NCI-H2171 treated with DMSO at 0.1 percent for 48 hours (cell line): ENCODE measurements at regions not wholly inside any gene's neighbourhood (a gene's known extent, or its start where the extent isn't known, plus 50 kb on each side); places are given as distances from the start of the nearest gene placed in this dataset.
"Not testable (repeated sequence)": the region's sequence is repeated elsewhere in the genome, so short reads cannot be mapped to it uniquely, and the experiment has no call there.

ENCODE experiments used
- DNase-seq: peaks from one replicate; lab custom pipeline; 2025; lab: John Stamatoyannopoulos, UW

DNA sequence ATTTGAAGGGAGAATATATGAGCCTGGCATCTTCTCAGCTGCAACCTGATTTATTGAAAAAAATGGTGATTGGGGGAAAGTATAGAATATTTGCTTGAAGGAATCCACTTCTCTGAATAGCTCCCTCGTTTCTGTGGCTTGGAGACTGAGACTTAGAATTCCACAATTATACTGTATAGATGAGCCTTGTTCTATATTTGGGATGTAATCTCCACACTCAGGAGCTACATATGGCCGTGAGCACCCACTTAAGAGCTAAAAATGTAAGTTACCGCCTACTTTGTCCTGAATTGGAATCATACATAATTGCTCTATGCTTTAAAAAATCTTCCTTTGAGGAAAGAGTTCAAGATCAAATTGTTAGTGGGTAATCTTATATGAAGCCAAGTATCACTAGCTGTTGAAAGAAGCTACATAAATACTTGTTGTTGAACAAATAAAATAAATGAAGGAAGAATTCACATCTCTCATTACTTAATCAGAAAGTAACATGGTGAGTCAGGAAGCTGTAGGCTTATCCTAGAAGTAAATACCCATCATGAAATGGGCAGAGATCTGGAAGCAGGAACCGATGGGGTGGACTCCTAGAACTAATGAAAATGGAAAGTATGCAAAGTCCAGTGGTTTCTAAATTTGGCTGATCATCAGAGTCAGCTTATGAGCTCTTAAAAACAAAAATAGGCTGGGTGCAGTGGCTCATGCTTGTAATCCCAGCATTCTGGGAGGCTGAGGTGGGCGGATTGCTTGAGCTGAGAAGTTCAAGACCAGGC lies 254.3 kb downstream of the SOX4 start:
- no peak for DNase-seq

DNA sequence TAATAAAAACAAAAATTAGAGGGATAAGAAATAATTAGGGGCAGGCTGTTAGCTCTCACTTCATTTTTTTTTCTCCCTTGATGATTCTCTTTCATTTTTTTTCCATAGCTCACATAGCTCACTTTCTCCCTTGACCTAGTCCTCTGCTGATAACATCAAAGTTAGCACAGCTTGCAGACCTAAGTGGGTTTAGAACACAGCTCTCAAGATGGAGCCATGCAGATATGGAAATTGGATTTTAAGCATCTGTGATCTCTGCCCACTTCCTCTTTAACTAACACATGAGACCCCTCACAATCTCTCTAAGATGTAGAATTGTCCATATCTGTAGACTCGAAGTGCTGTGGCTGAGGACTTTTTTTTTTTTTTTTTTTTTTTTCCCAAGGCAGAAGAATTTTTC lies 257.1 kb downstream of the SOX4 start:
- DNase-seq: peak; percentile 13

DNA sequence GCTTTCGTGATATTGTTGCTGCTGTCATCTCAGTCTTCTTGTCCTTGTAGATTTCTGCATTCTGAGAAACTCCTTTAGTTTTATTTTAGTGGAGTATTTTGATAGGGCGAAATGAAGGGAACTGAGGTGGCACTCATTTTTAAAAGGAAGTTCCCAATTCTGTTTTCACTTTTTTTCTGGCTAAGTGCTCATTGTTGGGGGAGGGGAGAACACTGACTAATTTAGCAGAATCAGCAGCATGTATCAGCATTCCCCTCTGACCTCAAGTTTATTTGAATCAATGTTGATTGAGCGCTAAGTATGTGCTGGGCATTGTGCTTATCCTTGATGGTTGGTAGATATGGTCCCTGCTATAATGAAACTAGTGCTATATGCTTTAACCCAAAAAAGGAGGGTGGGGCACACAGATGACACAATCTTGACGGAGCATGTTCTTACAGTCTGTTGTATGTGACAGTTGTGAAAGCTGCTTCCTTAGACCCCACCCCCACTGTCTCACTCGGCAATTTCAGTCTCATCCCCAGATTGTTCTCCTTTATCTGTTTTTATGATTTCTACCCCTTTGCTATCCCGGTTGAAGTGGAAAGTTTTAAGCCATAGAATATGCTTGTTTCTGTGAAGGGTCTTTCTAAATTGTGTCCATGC lies 262.4 kb downstream of the SOX4 start:
- DNase-seq: no peak

DNA sequence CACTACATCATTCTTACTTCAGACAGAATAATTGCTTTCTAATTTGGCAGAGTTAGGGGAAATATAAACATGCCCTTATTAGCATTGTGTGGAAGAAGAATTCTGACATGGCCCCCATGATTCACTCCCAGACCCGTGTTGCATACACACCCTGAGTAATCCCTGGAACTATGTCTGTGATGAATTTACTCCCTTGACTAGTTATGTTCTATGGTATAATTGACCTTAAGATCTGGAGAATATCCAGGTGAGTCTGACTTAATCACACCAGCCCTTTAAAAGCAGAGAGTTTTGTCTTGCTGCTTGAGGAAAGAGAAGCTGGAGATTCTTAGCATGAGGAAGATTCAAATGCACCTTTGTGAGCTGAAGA lies 262.9 kb downstream of the SOX4 start:
- no peak for DNase-seq

DNA sequence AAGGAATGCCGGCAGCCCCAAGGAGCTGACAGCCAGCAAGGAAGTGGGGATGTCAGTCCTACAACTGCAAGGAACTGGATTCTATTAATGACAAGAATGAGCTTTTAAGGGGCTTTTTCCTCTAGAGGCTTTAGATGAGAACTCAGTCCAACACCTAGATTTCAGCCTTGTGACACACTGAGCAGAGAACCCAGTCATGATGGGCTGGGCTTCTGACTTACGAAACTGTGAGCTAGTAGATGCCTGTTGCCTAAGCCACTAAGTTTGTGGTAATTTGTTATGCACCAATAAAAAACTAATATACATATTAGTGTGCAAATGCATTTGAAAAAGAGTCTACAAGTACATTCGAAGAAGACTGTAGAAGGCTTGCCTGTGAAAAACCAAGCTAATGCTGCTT lies 263.3 kb downstream of the SOX4 start:
- no peak for DNase-seq

DNA sequence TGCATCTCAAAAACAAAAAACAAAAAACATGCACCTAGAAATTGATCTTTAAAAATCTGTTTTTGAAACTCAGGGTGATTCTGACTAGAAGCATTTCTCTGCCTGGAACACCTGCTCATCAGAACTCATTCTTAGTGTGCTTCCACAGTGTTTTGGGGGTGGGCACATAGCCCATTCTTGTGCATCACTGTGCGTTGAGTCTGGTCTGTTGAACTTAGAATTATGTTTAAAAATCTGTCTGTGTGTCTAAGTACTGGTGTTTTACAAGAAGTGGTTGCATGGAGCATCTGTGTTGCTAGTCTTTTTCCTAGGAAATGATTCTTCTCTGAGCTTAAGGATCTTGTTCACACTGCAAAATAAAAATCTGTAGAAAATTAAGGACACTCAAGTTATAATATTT lies 264.5 kb downstream of the SOX4 start:
- no peak for DNase-seq

DNA sequence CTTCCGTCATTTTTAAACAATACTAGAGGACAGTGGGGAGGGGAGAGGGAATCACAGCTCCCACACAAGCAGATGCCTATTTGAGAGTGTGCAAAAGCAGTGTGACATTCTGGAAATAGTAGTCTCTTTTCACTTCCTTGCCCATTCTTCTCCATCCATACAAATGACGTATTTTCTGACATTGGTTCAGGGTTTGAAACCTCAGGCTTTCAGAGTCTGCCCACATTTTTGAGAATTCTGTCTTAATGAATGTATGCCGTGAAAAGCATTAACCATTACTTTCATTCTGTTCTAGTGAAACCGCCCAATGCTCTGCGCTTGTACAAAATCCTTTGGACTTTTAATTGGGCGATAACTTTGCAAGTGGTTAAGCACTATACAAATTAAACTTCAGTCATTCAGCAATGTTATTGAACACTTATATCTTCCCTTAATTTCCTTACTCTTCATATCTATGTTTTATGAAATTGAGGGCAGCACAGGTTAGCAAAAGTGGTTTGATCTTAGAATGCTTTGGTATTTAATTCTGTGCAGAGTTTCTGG lies 265.7 kb downstream of the SOX4 start:
- no peak for DNase-seq

DNA sequence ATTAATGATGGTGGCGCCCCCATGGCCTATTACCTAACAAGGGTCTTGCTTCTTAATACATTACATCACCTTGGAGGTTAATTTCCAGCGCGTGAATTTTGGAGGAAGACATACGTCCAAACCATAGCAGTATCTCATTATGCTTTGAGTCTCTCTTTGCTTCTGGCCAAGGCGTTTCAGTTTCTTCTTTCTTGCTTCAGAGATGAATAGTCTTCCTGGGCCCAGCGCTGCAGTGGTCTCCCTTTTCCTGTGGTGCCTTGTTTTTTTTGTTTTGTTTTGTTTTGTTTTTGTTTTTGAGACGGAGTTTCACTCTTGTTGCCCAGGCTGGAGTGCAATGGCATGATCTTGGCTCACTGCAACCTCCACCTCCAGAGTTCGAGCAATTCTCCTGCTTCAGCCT lies 268.4 kb downstream of the SOX4 start:
- no peak for DNase-seq

DNA sequence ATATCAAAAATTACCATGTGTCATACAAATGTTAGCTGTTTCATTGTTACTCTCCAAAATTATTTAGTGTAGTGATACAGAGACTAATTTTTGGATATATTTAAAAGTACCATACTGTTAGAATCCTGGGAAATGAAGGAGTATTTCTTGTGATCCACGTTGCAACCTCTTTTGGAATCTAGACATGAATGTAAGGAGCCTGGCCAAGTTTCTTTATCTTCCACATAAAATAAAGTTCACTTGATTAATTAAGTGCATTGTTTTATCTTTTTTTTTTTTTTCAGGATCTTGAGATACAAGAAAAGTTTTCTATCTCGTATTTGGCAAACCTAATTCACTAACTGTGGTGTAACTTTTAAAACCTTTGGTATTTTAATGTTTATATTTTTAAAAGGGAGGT lies 270.7 kb downstream of the SOX4 start:
- no peak for DNase-seq

DNA sequence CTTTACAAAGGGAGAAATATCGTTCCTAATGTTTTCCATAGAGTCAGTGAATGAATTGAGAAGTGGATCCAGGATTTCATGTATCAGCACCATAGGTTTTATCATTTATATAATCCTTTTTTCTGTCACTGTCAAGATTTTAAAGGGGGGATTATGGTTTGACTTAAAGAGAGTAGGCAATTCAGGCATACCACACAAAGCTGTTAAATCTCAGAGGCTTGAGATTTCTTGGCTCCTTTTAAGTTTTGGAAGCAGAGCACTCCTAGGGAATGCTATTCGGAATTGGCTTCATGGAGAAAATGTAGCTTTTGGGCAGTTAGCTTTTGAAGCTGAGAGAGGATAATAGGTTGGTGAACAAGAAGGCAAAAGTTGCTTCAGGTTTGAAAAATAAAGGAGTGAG lies 274.7 kb downstream of the SOX4 start:
- DNase-seq: no peak

DNA sequence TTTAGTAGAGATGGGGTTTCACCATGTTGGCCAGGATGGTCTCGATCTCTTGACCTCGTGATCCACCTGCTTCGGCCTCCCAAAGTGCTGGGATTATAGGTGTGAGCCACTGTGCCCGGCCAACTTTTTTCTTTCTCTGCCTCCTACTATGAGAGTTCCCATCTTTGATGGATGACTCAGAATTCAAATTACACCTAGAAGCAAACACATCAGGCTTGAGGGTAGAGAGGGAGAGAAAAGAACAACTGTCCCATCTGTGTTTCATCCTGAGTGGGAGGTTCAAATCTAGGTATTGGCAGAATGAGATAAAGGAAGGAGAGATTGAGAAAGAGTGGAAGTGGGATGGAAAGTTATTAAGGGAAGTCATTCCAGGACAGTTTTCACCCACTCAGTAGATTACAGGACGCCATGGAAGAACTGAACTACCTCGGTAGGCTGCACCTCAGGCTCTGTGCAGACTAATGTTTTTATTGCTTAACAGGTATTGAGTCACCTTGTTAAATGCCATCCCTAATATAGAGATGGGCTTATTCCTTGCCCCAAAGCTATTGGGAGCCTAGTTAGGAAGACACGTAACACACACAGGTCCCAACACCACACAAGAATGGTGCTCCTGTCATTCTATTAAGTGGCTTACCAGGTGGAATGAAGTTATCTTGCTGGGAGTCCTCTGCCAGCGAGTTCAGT lies 275.7 kb downstream of the SOX4 start:
- DNase-seq: no peak

DNA sequence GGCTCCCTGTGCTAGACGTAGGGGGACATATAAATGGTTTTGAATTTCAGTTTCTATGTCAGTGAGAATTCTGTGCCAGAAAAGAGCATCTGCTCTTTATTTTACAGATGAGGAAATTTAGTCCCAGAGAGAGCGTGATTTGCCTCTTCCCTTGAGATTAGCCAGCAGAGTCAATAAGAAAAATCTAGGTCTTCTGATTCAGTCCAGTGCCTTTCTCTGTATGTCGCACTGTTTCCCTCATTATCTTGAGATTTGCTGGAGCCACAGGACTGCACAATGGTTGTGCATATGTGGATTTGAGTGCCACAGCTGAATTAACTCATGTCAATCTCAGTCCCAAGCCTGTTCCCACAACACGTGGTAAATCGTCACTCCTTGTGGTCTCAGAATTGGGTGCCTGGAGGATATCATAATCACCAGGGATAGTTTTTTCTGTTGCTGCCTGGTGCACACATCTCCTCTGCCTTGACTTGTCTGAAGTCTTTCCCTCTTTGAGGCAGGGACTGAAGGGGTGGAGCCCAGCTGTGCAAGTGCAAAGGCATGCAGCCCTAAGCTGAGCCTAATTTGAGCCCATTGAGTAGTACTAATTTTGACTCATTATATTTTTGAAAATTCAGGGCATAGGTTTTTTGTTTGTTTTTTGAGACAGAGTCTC lies 276.7 kb downstream of the SOX4 start:
- peak; percentile 69 for DNase-seq

DNA sequence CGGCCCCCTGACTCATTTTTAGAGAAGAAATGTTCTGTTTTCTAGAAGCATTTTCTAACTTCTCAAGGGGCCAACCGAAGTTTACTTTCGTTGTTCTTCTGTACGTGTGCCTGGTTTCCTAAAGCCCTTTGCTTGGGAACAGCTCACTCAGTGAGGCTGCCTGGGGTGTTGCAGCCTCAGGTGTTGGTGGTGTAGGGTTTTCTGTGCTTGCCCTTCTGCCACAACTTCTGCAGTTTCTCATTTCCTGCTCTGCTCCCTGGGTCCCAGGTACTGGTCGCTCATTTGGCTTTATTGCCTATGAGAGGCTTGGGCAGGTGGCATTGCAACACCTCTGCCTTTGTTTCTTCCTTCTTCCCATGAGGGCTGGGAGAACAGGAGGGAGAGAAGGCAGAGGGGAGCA lies 278.3 kb downstream of the SOX4 start:
- DNase-seq: no peak

DNA sequence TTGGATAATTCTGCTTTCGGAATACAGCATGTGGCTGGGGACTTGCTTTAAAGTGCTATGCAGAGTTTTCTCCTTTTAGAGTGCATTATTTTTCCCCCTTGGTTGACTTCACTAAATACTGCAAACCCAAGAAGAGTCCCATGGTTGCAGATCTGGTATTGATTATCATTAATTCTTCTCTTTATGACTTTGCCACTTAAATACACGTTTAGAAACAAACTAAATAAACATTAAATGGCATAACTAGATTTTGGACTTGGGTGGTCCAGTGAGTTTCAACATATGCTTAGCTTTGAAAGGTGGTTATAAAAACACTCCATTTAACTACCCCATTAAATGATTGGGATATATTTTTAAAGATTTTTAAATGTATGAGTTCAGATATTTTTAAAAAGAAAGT lies 279.2 kb downstream of the SOX4 start:
- DNase-seq: no peak

DNA sequence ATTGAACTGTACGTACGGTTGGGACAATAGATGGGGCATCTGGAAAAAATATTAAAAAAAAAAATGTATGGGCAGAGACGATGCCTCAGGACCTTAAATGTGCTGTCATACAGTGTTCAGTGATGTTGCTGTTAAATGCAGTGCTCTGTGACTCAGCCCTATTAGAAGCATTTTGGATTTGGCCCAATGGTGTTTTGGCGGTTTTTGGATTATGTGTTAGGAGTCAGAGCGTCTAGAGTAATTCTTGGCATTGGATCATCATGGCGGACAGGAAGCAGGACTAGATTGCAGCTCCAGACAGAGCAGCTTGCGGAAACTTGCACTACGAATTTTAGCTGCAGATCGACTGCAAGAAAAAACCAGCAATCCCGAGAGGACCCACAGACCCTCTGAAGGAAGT lies 280.0 kb downstream of the SOX4 start:
- DNase-seq: no peak

DNA sequence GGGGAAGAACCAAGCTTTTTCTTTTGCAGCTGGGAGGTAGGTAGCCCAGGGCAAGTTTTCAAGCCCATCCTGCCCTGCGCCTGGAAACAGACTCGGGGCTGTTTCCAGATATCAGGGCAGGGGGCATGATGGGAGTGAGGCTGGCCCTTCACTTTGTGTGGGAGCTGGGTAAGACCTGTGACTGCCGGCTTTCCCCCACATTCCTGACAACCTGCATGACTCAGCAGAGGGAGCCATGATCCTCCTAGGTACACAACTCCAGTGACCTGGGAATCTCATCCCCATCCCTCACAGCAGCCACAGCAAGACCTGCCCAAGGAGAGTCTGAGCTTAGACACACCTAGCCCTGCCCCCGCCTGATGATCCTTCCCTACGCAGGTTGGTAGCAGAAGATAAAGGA lies 280.8 kb downstream of the SOX4 start:
- DNase-seq: no peak

DNA sequence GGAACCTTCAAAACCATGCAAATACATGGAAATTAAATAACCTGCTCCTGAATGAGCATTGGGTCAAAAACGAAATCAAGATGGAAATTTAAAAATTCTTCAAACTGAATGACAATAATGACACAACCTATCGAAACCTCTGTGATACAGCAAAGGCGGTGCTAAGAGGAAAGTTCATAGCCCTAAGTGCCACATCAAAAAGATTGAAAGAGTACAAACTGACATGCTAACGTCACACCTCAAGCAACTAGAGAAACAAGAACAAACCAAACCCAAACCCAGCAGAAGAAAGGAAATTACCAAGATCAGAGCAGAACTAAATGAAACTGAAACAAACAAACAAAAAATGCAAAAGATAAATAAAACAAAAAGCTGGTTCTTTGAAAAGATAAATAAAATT lies 283.5 kb downstream of the SOX4 start:
- DNase-seq: not testable (repeated sequence)

DNA sequence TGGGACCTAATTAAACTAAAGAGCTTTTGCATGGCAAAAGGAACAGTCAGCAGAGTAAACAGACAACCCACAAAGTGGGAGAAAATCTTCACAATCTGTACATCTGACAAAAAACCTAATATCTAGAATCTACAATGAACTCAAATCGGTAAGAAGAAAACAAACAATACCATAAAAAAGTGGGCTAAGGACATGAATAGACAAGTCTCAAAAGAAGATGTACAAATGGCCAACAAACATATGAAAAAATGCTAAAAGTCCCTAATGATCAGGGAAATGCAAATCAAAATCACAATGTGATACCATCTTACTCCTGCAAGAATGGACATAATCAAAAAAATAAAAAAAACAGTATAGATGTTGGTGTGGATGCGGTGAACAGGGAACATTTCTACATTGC lies 286.7 kb downstream of the SOX4 start:
- not testable (repeated sequence) for DNase-seq

DNA sequence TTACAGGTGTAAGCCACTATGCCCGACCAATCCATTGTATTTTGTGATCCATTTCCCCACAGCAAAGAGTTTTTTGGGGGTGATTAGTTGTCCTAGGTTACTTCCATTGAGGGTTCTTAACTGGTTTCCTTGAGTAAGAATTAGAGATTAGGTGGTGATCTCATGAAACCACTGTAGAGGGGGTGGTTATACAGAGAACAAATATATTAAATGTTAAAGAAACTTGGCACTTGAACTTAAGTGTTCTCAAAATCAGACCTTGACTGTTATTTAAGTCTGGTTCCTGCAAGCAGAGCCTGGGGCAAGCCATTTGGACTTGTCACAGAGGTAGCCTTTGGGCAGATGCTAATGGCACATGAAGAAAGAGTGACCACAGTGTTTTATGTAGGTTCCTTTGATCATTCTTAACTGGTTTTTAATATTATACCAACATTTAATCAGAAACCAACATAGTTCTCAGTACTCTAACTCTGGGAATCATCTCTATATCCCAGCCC lies 288.5 kb downstream of the SOX4 start:
- DNase-seq: no peak

DNA sequence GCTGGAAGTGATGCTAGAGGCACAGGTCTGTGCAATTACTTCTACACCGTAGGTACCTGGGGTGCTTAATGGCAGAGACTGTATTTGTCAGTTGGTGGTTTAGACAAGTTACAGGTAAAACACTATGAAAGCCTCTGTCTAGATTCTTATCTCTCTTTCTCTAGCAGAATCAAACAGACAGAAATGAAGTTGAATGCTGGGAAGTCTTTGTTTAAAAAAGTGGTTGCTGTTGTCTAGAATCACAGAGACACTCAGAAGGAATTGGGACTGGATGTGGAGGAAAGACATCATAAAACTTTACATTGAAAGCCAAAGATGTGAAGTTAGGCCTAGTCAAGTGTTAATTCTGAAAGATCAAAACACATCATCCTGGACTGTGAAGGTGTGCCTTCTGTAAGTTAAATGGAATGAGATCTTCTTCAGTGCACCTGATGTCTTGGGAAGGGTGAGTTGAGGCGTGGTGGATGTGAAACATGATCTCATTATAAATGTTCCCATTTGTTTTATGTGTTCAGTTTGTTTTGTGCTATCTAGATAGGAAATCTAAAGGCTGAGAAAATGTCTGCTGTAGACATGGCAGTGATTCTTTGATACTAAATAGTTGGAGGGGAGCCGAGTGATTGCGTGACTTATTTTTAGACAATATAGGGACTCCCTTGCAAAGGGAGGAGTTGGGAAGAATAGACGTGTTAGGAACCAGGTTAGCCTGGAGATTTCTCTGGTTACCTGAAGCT lies 290.2 kb downstream of the SOX4 start:
- DNase-seq: peak; percentile 28

DNA sequence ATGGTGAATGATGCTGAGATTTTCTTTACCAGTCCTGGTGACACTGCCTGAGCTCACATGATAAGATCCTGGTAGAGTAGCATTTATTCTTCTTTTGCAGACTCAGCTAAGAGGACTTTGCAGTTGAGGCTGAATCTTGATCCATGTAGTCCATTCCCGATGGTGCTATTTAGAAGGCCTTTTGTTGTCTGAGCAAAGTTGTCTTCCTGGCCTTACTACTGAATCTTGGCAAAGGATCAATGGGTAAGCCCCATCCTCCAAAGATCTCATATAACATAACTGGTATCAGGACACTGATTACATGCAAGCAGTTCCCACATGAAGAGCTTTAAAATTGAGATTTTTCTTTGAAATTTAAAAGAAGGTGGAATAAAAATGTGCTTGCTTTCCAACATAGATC lies 291.6 kb downstream of the SOX4 start:
- peak; percentile 65 for DNase-seq
